Esophagus muscularis mucosa (tissue), 3 donors: ENCODE measurements at regions not wholly inside any gene's neighbourhood (a gene's known extent, or its start where the extent isn't known, plus 50 kb on each side); places are given as distances from the start of the nearest gene placed in this dataset.

Source experiments
- CTCF ChIP-seq, 3 experiments: fragments of 200-600 bp in 2 of 3; fragments of 450-650 bp in 1 of 3; sonication (generic) in 2 of 3; IDR thresholded peaks; one replicate each; pipeline ENCODE4 v1.5.1; 2017 to 2019; ENCODE audit warnings: antibody characterized with exemption in 3 of 3, mild to moderate bottlenecking in 2 of 3, moderate library complexity in 1 of 3
- EP300 ChIP-seq: sonication (generic); formaldehyde crosslinking; IDR thresholded peaks from one replicate; pipeline ENCODE4 v1.6.1; 2017; ENCODE audit warnings: antibody characterized with exemption

- no peak for TF ChIP-seq CTCF (IDR thresholded peaks at IDR 0.05)
- no peak for TF ChIP-seq EP300
Measured at GRCh38 chr6:159372333-159372732, 203.1 kb downstream of the FNDC1 start.
